HS-27A (cell line): ENCODE measurements at regions not wholly inside any gene's neighbourhood (a gene's known extent, or its start where the extent isn't known, plus 50 kb on each side); places are given as distances from the start of the nearest gene placed in this dataset.
A peak's percentile ranks its signal among the peaks of the same experiment; 100 is the strongest.
"Not testable (repeated sequence)": the region's sequence is repeated elsewhere in the genome, so short reads cannot be mapped to it uniquely, and the experiment has no call there.

Source experiments
- DNase-seq: peaks from one replicate; pipeline ENCODE4 v3.0.0-alpha.2; 2012; ENCODE audit warnings: low read depth, missing footprints

DNA sequence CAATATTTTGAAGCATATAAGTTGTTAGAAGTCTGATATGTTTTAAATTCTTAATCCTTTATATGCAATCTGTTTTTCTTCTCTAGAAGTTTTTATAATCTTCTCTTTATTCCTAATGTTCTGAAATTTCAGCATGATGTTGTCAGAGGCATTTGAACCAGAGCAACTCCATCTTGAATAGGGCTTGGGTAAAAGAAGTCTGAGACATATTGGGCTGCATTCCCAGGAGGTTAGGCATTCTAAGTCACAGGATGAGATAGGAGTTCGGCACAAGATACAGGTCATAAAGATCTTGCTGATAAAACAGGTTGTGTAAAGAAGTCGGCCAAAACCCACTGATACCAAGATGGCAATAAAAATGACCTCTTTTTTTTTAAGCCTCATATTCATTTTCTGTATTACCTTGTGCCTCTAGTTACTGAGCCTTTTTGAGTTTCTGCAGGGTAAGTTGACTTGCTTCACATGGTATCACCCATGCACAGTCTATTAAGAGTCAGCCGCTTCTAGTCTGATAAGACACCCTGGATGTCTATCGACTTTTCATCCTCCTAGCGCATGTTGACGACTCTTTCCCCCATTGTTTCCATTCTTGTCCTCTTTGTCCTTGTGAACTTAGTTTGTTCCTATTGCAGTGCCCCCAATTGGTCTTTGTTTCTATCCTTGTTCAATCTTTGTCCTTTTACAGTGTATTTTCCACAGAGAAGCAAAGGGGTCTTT is 80.8 kb upstream of the RNU6-1 start:
- no peak for DNase-seq

GRCh38 chr15:67922106-67922675 is 82.3 kb upstream of the RNU6-1 start:
- DNase-seq: no peak

DNA sequence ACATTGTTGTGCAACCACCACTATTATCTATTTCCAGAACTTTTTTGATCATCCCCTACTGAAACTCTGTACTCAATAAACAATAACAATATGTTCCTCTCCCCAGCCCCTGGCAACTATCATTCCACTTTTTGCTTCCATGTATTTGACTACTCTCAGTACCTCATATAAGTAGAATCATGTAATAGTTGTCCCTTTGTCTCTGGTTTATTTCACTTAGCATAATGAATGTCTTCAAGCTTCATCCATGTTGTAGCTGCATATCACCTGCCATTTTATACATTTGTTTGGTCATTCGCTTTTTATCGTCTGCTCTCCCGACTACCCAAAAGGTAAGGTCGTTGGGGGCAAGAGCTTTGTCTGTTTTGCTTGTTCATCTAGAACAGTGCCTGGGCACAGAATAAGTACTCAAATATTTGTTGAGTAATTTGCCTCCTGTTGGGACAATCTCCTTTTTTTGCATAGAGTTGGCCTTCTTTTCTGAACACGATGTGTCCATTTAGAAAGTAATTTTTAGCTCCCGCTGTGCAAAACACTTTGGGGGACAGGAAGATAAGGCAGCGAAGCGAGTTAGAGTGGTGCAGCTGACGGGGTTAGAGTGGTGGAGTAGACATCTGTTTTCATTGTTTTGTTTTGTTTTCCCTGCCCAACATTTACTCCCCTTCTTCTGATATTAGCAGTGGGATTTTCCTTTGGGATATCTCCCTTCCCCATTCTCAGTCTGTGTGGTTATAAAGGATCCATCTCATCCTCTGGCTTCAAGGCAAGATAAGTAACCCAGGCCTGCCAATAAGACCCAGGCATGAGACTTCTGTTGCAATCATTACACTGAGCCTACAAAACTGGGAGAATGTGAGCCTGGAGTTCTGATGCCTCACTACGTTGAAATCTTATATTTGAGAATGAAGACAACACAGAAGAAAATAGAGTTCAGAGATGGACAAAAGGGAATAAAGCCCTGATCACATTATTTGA is 83.4 kb upstream of the RNU6-1 start:
- DNase-seq: no peak

DNA sequence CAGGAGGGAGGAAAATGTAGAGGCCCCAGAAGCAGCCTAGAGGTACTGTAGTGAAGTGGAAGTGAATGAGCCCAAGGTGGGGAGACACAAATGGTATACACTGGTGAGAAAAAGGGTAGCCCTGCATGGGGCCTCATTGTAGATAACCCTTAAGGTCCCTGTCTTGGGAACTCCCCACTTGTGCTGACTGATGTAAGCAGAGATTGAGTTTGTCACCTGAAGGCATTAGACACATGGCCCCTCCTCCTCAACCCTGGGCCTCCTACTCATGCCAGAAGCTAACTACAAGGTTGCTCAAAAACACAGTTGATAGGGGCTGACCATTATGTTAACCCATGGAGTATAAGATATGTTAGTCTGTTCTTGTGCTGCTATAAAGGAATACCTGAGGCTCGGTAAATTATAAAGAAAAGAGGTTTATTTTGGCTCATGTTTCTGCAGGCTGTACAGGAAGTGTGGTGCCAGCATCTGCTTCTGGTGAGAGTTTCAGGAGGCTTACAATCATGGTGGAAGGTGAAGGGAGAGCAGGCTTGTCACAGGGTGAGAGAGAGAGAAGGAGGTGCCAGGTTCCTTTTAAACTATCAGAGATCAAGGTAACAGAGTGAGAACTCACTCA is 84.6 kb upstream of the RNU6-1 start:
- no peak for DNase-seq

DNA sequence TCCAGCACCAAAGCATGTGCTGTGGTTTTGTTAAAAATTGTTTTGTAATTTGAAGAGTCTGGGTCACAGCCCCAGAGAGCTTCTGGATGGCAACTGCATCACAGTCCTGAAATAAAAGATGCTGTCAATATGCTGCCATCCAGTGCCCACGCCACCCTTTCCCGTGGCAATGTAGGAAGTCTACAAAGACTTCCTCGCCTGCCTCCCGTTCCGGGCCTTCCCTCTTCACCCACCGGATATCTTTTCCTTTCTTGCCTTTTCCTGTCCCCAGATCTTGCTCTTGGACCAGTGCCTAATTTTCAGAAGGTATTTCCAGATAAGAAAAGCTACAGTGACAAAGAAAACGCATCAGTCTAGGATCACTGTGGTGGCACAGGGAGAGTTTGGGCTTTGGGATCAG is 85.3 kb upstream of the RNU6-1 start:
- DNase-seq: no peak

- DNase-seq: peak; percentile 93
These were observed 87.8 kb upstream of the RNU6-1 start for GRCh38 chr15:67927501-67928168.

DNA sequence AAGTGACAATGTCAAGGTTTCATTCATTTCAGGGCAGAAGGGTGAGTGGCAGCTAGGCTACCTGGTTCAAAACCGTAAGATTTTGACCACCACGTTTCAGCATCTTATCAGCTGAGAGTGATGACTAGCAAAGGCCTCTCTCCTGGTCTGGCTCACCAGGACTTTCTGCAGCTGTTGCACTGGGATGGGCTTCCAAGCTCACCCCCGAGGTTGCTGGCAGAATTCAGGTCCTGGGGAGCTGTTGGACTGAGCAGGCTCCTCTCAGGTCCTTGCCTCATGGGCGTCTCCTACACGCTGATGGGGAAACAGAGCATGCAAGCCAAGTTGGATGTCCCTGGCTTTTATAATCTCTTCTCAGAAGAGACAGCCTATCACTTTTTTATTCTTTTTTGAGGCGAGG is 88.8 kb upstream of the RNU6-1 start:
- DNase-seq: no peak

GRCh38 chr15:67930720-67931119 is 90.9 kb upstream of the RNU6-1 start:
- no peak for DNase-seq

DNA sequence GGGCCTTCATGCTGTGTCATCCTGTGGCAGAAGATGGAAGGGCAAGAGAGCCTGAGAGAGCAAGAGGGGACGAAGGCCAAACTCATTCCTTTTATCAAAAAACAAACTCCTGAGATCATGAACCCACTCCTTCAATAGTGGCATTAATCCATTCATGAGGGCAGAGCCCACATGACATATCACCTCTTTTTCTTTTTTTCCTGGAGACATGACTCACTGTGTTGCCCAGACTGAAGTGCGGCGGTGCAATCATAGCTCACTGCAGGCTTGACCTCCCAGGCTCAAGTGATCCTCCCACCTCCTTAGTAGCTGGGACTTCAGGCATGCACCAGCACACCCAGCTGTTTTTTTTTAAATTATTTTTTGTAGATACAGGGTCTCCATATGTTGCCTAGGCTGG is 92.0 kb upstream of the RNU6-1 start:
- no peak for DNase-seq

DNA sequence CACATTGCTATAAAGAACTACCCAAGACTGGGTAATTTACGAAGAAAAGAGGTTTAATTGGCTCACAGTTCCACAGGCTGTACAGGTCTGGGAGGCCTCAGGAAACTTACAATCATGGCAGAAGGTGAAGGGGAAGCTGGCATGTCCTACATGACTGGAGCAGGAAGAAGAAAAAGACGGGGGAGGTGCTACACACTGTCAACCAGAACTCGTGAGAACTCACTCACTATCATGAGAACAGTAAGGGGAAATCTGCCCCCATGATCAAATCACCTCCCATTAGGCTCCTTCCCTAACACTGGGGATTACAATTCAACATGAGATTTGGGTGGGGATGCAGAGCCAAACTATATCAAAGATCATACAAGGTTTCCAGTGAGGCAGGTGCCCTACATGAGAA is 94.3 kb upstream of the RNU6-1 start:
- not testable (repeated sequence) for DNase-seq

DNA sequence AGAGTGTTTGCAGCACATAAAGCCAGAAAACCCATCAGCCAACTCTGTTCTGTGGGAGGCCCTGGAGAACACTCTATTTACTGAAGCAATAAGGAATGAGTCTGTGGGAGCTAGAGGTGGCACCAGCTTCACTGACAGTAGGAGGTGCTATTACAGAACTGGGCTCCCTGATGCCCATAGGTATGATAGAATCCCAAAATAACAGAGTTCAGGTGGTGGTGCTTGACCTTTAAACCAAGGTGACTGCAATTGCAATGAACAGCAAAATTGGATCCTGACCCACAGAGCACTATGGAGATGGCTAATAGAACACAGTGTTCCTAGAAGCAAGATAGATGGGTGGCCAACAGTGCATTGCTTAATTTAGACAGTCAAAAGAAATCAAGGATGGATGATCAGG is 95.4 kb upstream of the RNU6-1 start:
- DNase-seq: no peak

DNA sequence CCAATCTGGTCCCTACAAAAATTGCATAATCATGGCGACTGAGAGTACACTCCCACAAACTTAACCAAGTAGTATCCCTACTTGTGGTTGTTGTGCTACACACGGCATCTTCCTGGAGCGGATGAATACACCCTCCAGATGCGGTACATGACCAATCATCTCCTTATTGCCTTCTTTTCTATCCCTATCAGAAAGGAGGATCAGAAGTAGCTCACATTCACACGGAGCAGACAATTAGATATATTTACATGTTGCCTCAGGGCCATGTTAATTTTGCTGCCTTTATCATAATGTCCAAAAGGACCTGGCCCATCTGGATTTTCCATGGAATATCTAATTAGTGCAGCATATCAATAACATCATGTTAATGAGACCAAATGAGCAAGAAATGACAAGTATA is 96.4 kb upstream of the RNU6-1 start:
- DNase-seq: no peak

DNA sequence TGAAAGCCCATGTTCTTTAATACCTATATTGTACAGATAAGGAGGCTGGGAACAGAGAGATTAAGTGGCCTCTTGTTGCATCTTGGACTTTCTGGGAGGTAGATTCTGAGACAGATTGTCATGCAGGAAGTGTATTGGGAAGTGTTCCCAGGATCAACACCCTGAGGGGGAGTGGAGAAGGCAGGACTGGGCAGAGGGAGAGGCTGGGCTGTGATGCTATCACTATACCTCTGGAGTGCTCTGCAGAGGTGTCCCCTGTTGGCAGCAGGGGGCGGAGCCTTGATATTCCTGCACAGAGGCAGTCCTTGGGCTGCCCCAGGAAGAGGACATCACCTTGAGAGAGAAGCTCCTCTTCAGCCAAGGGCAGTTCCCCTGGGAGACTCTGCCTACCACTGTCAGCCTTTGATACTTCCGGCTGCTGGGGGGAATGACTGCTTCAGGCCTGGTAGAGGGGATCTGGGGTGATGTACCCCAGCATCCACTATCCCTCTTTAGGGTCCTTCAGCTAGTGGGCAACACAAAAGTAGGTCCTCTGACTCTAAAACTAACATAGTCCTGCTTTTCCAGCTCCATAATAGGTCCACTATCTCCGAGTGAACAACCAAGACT is 97.4 kb upstream of the RNU6-1 start:
- DNase-seq: no peak

GRCh38 chr15:67939179-67939578 is 99.3 kb upstream of the RNU6-1 start:
- DNase-seq: not testable (repeated sequence)

DNA sequence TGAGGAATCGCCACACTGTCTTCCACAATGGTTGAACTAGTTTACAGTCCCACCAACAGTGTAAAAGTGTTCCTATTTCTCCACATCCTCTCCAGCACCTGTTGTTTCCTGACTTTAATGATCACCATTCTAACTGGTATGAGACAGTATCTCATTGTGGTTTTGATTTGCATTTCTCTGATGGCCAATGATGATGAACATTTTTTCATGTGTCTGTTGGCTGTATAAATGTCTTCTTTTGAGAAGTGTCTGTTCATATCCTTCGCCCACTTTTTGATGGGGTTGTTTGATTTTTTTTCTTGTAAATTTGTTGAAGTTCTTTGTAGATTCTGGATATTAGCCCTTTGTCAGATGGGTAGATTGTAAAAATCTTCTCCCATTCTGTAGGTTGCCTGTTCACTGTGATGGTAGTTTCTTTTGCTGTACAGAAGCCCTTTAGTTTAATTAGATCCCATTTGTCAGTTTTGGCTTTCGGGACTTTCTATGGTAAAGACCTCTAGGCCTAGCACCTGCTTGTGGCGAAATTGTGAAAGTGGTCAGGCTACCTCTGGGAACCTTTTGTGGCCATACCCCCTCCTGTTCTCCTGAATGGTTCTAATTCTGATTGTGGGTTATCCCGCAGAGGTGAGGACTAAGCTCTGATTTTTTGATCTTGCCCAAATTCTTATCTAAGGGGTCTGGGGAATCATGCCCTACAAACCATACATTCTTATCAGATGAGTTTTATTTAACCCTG is 99.9 kb upstream of the RNU6-1 start:
- DNase-seq: not testable (repeated sequence)

GRCh38 chr15:67940324-67940719 is 100.5 kb upstream of the RNU6-1 start:
- DNase-seq: no peak

DNA sequence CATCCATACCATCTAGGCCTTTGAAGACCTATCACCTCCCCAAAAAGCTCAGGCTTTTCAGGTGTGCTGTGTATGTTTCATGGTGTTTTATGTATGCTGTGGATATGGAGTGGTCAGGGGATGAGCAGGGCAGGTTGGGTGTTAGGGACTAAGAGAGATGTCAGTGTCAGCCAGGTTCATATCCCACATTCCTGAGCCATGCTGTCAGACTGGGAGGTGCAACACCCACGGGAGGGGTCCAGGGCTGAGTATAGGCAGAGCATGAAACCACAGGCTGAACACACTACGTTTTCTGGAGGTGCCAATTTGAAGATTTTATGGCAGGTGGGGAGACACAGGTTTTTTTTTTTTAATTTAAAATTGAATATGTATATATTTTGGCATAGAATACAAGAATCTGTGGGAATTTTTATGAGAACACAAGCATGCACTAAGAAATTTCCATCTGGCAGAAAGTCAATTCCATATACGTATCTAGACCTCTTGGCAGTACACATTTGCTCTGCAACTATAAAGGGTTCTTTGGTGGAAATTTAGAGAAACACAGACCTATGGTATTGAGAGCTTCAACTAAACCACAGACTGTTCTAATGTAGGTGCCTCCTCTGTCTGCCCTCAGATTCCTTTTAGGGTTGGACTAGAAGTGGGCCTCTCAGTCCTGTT is 101.9 kb upstream of the RNU6-1 start:
- DNase-seq: peak; percentile 33

- no peak for DNase-seq
These were observed 103.6 kb upstream of the RNU6-1 start for GRCh38 chr15:67943475-67943874.

GRCh38 chr15:67944010-67944641 is 104.3 kb upstream of the RNU6-1 start:
- DNase-seq: no peak

DNA sequence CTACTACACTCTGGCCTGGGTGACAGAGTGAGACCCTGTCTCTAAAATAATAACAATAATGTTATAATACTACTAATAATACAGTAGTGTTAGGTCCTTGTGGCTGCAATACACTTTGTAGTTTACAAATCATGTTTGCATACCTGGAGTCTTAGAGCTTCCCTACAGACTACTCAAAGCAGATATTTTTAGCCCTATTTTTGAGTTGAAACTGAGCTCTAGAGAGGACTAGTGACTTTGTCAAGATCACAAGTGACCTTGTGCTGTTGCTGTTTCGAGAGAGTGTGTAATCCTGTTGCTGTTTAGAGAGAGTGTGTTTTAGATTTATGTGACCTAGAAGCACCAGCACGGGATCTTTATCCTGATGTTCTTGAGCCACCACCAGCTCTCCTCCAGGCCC is 105.3 kb upstream of the RNU6-1 start:
- no peak for DNase-seq
